ENCODE measurements at regions not wholly inside any gene's neighbourhood (a gene's known extent, or its start where the extent isn't known, plus 50 kb on each side); places are given as distances from the start of the nearest gene placed in this dataset.

- Histone ChIP-seq H4K5ac (ENCODE audit: insufficient read length, low read depth, low read length) (no peak overlapping the region), H2AK5ac (ENCODE audit: low read depth, low read length) (no peak overlapping the region), H4K91ac (replicated peaks; ENCODE audit: insufficient read length, low read length) (no peak overlapping the region), H3K18ac (ENCODE audit: extremely low read depth, low read length) (no peak overlapping the region), H2BK5ac (ENCODE audit: low read depth, low read length) (no peak overlapping the region), H2AFZ (ENCODE audit: low read length) (no peak overlapping the region), H3K79me2 (ENCODE audit: control insufficient read depth in 1 of 2, insufficient read depth in 2 of 2, low read length in 2 of 2) (no peaks in the 10 kb centered on the region), H3K23ac (ENCODE audit: insufficient read length) (no peak overlapping the region), H4K8ac (ENCODE audit: extremely low read depth, insufficient read depth, low read length) (no peak overlapping the region), H3K4me3 (ENCODE audit: extremely low read depth in 1 of 4, insufficient read depth in 2 of 4, low read depth in 3 of 4, low read length in 4 of 4) (no peak overlapping the region), H3K4ac (replicated peaks; ENCODE audit: insufficient read length, low read depth, low read length) (no peak overlapping the region), H3K36me3 (ENCODE audit: control insufficient read depth in 2 of 4, insufficient read depth in 4 of 4, low read length in 3 of 4) (no peaks in the 10 kb centered on the region), H4K20me1 (replicated peaks in 1 of 2; ENCODE audit: control insufficient read depth in 1 of 2, insufficient read depth in 2 of 2, low read length in 2 of 2) (no peaks in the 10 kb centered on the region), H3K27ac (ENCODE audit: low read depth, low read length) (no peak overlapping the region), H2BK15ac (ENCODE audit: low read length) (no peak overlapping the region), H2BK120ac (replicated peaks; ENCODE audit: low read depth, low read length) (no peak overlapping the region), H3K4me2 (ENCODE audit: insufficient read depth in 1 of 2, low read depth in 2 of 2, low read length in 2 of 2) (no peak overlapping the region), H2BK20ac (ENCODE audit: low read length) (no peak overlapping the region), H3K23me2 (ENCODE audit: low read depth, low read length) (no peaks in the 10 kb centered on the region), H3K14ac (ENCODE audit: insufficient read length) (no peak overlapping the region), H2BK12ac (ENCODE audit: low read depth, low read length) (no peak overlapping the region), H3K56ac (replicated peaks; ENCODE audit: insufficient read length, low read depth, low read length) (no peak overlapping the region), H3K9ac (replicated peaks in 1 of 4; ENCODE audit: extremely low read depth in 1 of 4, low read depth in 3 of 4, low read length in 3 of 4) (no peak overlapping the region), H3K9me3 (ENCODE audit: insufficient read depth in 2 of 2, low read depth in 1 of 2, low read length in 1 of 2) (no peaks in the 10 kb centered on the region), H3K4me1 (replicated peaks in 1 of 4; ENCODE audit: control insufficient read depth in 3 of 4, insufficient read depth in 4 of 4, low read length in 3 of 4) (no peaks in the 10 kb centered on the region), H3K79me1 (ENCODE audit: low read depth, low read length) (no peaks in the 10 kb centered on the region), H3K27me3 (replicated peaks in 1 of 4; ENCODE audit: control insufficient read depth in 3 of 4, extremely low read depth in 1 of 4, insufficient read depth in 3 of 4, low read length in 3 of 4) (no peaks in the 10 kb centered on the region)
- FAIRE-seq = no peak
- no peak for DNase-seq (ENCODE audit: low read depth in 1 of 2, low spot score in 2 of 2)
- 94% methylated on average over 1 of the region's 1 CpG; no CpG with 5 or more reads in 1 of the 2 experiments for WGBS, 2 experiments (ENCODE audit: extremely low coverage in 1 of 2, insufficient coverage in 1 of 2, insufficient read length in 1 of 2, insufficient replicate concordance in 2 of 2, low coverage in 1 of 2, low lambda C conversion rate in 2 of 2, missing lambda C conversion rate in 1 of 2)
- CTCF ChIA-PET (ENCODE audit: partially characterized antibody) = no interaction called here
- no peak for TF ChIP-seq SP2 (IDR thresholded peaks at IDR 0.05; ENCODE audit: low read length)
- TF ChIP-seq TAF7 (optimal IDR thresholded peaks at IDR 0.05; ENCODE audit: borderline replicate concordance, low read depth, low read length) = no peak
- TF ChIP-seq CTBP2 (IDR thresholded peaks at IDR 0.05; ENCODE audit: borderline replicate concordance, insufficient read depth, insufficient read length, low read length) = no peak
- no peak for TF ChIP-seq CBX8 (IDR thresholded peaks at IDR 0.05; ENCODE audit: borderline replicate concordance, low read depth, low read length)
- TF ChIP-seq ASH2L (IDR thresholded peaks at IDR 0.05; ENCODE audit: low read length) = no peak
- TF ChIP-seq ZNF274 (IDR thresholded peaks at IDR 0.05; ENCODE audit: borderline replicate concordance, extremely low read depth, low read length) = no peak
- POLR2A ChIA-PET (ENCODE audit: partially characterized antibody) = no interaction called here
These were observed 975.2 kb upstream of the AUTS2 start for GRCh38 chr7:68623030-68623429.

Data from H1 (cell line).